PFSK-1 (cell line): ENCODE measurements at regions not wholly inside any gene's neighbourhood (a gene's known extent, or its start where the extent isn't known, plus 50 kb on each side); places are given as distances from the start of the nearest gene placed in this dataset.

ENCODE experiments used
- FOXP2 ChIP-seq: optimal IDR thresholded peaks from 2 replicates; pipeline ENCODE3; 2011; ENCODE audit warnings: borderline replicate concordance, control low read depth, inconsistent platforms; ENCODE audit not compliant: insufficient read depth; ENCODE audit errors: extremely low read length, extremely low read depth
- POLR2AphosphoS5 ChIP-seq: IDR thresholded peaks from 2 replicates; pipeline ENCODE4 v1.6.1; 2012; ENCODE audit warnings: low read depth, mild to moderate bottlenecking, control low read depth, low read length, moderate library complexity
- REST ChIP-seq, 2 experiments: IDR thresholded peaks; 2 replicates each; pipeline versions ENCODE4 v1.6.1 to v1.8.0; 2011 to 2012; ENCODE audit warnings: low read depth in 2 of 2, low read length in 2 of 2, control low read depth in 1 of 2, inconsistent platforms in 1 of 2, mild to moderate bottlenecking in 1 of 2, moderate library complexity in 1 of 2; ENCODE audit not compliant: insufficient read depth in 1 of 2
- SIN3A ChIP-seq: IDR thresholded peaks from 2 replicates; pipeline ENCODE4 v1.6.1; 2012; ENCODE audit warnings: mild to moderate bottlenecking, low read length, moderate library complexity, borderline replicate concordance; ENCODE audit not compliant: insufficient read depth
- TAF1 ChIP-seq: IDR thresholded peaks from 2 replicates; pipeline ENCODE4 v1.6.1; 2012; ENCODE audit warnings: low read length, control low read depth, borderline replicate concordance; ENCODE audit not compliant: insufficient read depth

GRCh38 chr11:39462506-39462905 is 1996.9 kb downstream of the LRRC4C start:
- TF ChIP-seq FOXP2 (no peak), POLR2AphosphoS5 (no peak), SIN3A (no peak)

GRCh38 chr11:39461066-39461465 is 1998.4 kb downstream of the LRRC4C start:
- TF ChIP-seq REST (IDR thresholded peaks at IDR 0.05; ENCODE audit: insufficient read depth in 1 of 2, low read depth in 2 of 2, low read length in 2 of 2) (no peak), SIN3A (no peak), TAF1 (no peak), FOXP2 (no peak), POLR2AphosphoS5 (no peak)

DNA sequence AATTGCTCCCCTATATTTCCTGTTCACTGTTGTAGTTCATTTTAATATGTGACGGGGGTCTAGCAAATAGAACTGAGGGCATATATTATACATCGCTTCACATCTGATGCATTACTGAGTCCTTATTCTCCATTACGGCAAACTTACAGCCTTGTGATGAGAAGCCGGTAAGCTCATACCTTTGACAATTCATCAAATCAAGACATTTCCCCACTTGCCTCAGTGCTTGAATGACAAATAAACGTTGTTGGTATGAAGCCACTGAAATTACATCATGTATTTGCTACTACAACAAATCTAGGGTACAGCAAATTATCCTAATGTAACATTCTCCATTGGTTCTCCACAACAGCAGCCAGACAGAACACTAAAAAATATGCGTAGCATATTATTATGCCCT is 1999.8 kb downstream of the LRRC4C start:
- TF ChIP-seq REST (IDR thresholded peaks at IDR 0.05; ENCODE audit: insufficient read depth in 1 of 2, low read depth in 2 of 2, low read length in 2 of 2) = no peak
- no peak for TF ChIP-seq TAF1
- TF ChIP-seq FOXP2 = no peak
- no peak for TF ChIP-seq POLR2AphosphoS5
- no peak for TF ChIP-seq SIN3A

GRCh38 chr11:39458481-39458880 is 2001.0 kb downstream of the LRRC4C start:
- TF ChIP-seq SIN3A = no peak
- no peak for TF ChIP-seq REST (IDR thresholded peaks at IDR 0.05; ENCODE audit: insufficient read depth in 1 of 2, low read depth in 2 of 2, low read length in 2 of 2)
- no peak for TF ChIP-seq TAF1
- TF ChIP-seq POLR2AphosphoS5 = no peak
- TF ChIP-seq FOXP2 = no peak

DNA sequence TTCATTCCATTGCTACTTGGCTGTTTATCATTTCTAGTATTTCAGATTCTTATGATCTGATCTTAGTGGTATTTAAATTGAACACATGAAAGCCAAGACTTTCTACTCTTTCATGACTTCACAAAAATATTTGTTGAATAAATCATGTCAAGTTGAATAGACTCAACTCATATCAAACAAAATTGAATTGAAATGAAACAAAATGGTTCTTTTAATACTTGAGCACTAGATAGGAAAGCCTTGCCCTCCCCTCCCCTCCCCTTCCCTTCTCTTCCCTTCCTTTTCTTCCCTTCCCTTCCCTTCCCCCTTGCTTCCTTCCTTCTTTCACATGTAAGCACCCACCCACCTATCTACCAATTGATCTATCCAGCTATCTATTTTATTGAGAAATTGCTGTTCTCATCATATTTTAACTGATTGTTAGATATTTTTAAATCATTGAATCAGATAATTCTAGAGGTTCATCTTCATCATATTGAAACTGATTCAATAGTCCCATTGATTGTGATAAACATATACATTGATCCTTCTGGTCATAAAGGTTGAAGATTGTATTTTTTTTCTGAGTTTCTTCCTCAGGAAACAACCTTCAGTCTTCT is 2015.9 kb downstream of the LRRC4C start:
- TF ChIP-seq SIN3A = no peak

DNA sequence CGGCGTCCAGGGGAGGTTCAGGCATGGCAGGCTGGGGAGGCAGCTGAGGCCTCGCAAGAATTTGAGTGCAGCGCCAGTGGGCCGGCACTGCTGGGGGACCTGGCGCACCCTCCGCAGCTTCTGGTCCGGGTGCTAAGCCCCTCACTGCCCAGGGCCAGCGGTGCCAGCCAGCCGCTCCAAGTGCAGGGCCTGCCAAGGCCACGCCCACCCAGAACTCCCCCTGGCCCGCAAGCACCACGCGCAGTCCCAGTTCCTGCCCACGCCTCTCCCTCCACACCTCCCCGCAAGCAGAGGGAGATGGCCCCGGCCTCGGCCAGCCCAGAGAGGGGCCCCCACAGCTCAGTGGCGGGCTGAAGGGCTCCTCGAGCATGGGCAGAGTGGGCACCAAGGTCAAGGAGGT is 2017.3 kb downstream of the LRRC4C start:
- TF ChIP-seq FOXP2 (no peak), POLR2AphosphoS5 (no peak), TAF1 (no peak), REST (IDR thresholded peaks at IDR 0.05; ENCODE audit: insufficient read depth in 1 of 2, low read depth in 2 of 2, low read length in 2 of 2) (no peak), SIN3A (no peak)
